ENCODE measurements at regions not wholly inside any gene's neighbourhood (a gene's known extent, or its start where the extent isn't known, plus 50 kb on each side); places are given as distances from the start of the nearest gene placed in this dataset.

DNA sequence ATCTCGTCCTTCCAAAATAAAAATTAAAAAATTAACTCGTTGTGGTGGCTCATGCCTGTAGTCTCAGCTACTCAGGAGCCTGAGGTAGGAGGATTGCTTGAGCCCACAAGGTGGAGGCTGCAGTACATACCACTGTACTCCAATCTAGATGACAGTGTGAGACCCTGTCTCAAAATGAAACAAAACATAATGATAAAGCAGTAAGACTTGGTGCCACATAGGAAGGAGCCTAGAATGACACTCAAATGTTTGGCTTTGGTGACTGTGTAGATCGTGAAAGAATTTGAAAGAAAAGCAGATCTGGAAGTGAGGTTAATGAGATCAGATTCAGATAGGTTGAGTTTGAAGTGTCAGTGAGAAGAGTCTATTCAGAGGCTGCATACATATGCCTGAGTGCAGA, 150.1 kb upstream of the ATP2B1 start:
- TF ChIP-seq, protein P1, sequence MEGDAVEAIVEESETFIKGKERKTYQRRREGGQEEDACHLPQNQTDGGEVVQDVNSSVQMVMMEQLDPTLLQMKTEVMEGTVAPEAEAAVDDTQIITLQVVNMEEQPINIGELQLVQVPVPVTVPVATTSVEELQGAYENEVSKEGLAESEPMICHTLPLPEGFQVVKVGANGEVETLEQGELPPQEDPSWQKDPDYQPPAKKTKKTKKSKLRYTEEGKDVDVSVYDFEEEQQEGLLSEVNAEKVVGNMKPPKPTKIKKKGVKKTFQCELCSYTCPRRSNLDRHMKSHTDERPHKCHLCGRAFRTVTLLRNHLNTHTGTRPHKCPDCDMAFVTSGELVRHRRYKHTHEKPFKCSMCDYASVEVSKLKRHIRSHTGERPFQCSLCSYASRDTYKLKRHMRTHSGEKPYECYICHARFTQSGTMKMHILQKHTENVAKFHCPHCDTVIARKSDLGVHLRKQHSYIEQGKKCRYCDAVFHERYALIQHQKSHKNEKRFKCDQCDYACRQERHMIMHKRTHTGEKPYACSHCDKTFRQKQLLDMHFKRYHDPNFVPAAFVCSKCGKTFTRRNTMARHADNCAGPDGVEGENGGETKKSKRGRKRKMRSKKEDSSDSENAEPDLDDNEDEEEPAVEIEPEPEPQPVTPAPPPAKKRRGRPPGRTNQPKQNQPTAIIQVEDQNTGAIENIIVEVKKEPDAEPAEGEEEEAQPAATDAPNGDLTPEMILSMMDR (IDR thresholded peaks at IDR 0.05) = no peak
- TF ChIP-seq POLR2A (IDR thresholded peaks at IDR 0.05) = no peak
